Stomach smooth muscle (tissue), 2 donors: ENCODE measurements at regions not wholly inside any gene's neighbourhood (a gene's known extent, or its start where the extent isn't known, plus 50 kb on each side); places are given as distances from the start of the nearest gene placed in this dataset.

Experiments
- H3K27ac ChIP-seq: one replicate; pipeline ENCODE4 v1.7.0; 2013; ENCODE audit warnings: mild to moderate bottlenecking, low read length, inconsistent platforms
- H3K27me3 ChIP-seq, 2 donors: one replicate each; pipeline ENCODE4 v1.7.0; 2013; ENCODE audit warnings: low read length in 2 of 2; ENCODE audit not compliant: insufficient read depth in 2 of 2, control insufficient read depth in 1 of 2
- H3K36me3 ChIP-seq, 2 donors: one replicate each; pipeline ENCODE4 v1.7.0; 2013; ENCODE audit warnings: low read length in 2 of 2; ENCODE audit not compliant: control insufficient read depth in 2 of 2, insufficient read depth in 2 of 2
- H3K4me1 ChIP-seq: one replicate; pipeline ENCODE4 v1.7.0; 2013; ENCODE audit warnings: low read length; ENCODE audit not compliant: control insufficient read depth, insufficient read depth
- H3K4me3 ChIP-seq, 2 donors: one replicate each; pipeline ENCODE4 v1.7.0; 2013; ENCODE audit warnings: low read length in 2 of 2
- H3K9ac ChIP-seq, 2 donors: one replicate each; pipeline ENCODE4 v1.7.0; 2013; ENCODE audit warnings: low read length in 2 of 2, mild to moderate bottlenecking in 1 of 2
- H3K9me3 ChIP-seq, 2 donors: one replicate each; pipeline ENCODE4 v1.7.0; 2013; ENCODE audit warnings: low read length in 2 of 2; ENCODE audit not compliant: control insufficient read depth in 2 of 2
- donor health status: healthy.
- donor health status: Pancreatic carcinoma.

GRCh38 chr9:90114641-90115425, 510.0 kb downstream of the GADD45G start:
- Histone ChIP-seq H3K9ac (no peak overlapping the region), H3K27me3 (no peaks in the 10 kb centered on the region), H3K4me3 (no peak overlapping the region), H3K36me3 (no peaks in the 10 kb centered on the region), H3K4me1 (no peaks in the 10 kb centered on the region), H3K27ac (no peak overlapping the region), H3K9me3 (no peaks in the 10 kb centered on the region)

GRCh38 chr9:90121762-90122161, 517.0 kb downstream of the GADD45G start:
- Histone ChIP-seq H3K36me3 (no peaks in the 10 kb centered on the region), H3K4me3 (no peak overlapping the region), H3K27me3 (no peaks in the 10 kb centered on the region), H3K27ac (no peak overlapping the region), H3K4me1 (no peaks in the 10 kb centered on the region), H3K9ac (no peak overlapping the region), H3K9me3 (peaks cover 2 to 3% of the 10 kb centered on the region in 2 donors)

- peaks cover 3 to 4% of the 10 kb centered on the region in 2 donors for H3K27me3 ChIP-seq
- peaks cover 2 to 3% of the 10 kb centered on the region in 2 donors for H3K9me3 ChIP-seq
- H3K4me3 ChIP-seq: no peak overlapping the region
- no peak overlapping the region for H3K27ac ChIP-seq
- H3K36me3 ChIP-seq: no peaks in the 10 kb centered on the region
- no peaks in the 10 kb centered on the region for H3K4me1 ChIP-seq
- no peak overlapping the region for H3K9ac ChIP-seq
Observed at GRCh38 chr9:90124961-90125360, 517.7 kb downstream of the DIRAS2 start.

DNA sequence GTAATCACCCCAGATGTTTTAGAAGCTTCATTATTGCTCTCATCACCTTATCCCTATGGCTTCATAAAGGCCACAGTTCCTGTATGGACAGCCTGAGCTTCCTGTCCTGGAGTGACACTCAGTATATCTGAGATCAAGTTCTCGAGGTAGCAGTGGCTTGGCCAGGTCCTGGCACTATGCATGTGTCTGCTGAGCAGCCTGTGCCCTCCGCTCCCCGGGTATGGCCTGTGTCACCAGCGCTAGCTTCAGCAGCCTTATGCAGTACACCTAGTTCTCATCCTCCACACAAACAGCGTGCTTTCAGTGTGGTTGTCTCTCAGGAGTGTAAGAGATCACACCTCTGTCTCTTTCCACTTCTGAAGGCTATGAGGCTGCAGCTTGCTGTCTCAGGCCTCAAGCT, 514.7 kb downstream of the DIRAS2 start:
- Histone ChIP-seq H3K27me3 (peaks cover 3 to 4% of the 10 kb centered on the region in 2 donors), H3K9me3 (peaks cover 2 to 3% of the 10 kb centered on the region in 2 donors), H3K27ac (no peak overlapping the region), H3K9ac (no peak overlapping the region), H3K4me1 (no peaks in the 10 kb centered on the region), H3K4me3 (no peak overlapping the region), H3K36me3 (no peaks in the 10 kb centered on the region)

- Histone ChIP-seq H3K27ac (no peak overlapping the region), H3K4me1 (no peaks in the 10 kb centered on the region), H3K9me3 (peaks cover 0 to under 1% of the 10 kb centered on the region in 2 donors), H3K36me3 (no peaks in the 10 kb centered on the region), H3K9ac (no peak overlapping the region), H3K27me3 (peaks cover 3 to 4% of the 10 kb centered on the region in 2 donors), H3K4me3 (no peak overlapping the region)
Observed at GRCh38 chr9:90128587-90129190, 513.9 kb downstream of the DIRAS2 start.

GRCh38 chr9:90129446-90129845, 513.2 kb downstream of the DIRAS2 start:
- Histone ChIP-seq H3K27me3 (peaks cover 3 to 4% of the 10 kb centered on the region in 2 donors), H3K4me1 (no peaks in the 10 kb centered on the region), H3K4me3 (no peak overlapping the region), H3K36me3 (no peaks in the 10 kb centered on the region), H3K9me3 (no peaks in the 10 kb centered on the region), H3K9ac (no peak overlapping the region), H3K27ac (no peak overlapping the region)

- Histone ChIP-seq H3K27me3 (peaks cover 3 to 4% of the 10 kb centered on the region in 2 donors), H3K36me3 (no peaks in the 10 kb centered on the region), H3K4me3 (no peak overlapping the region), H3K4me1 (no peaks in the 10 kb centered on the region), H3K9ac (no peak overlapping the region), H3K27ac (no peak overlapping the region), H3K9me3 (no peaks in the 10 kb centered on the region)
Observed at GRCh38 chr9:90131568-90131967, 511.1 kb downstream of the DIRAS2 start.

DNA sequence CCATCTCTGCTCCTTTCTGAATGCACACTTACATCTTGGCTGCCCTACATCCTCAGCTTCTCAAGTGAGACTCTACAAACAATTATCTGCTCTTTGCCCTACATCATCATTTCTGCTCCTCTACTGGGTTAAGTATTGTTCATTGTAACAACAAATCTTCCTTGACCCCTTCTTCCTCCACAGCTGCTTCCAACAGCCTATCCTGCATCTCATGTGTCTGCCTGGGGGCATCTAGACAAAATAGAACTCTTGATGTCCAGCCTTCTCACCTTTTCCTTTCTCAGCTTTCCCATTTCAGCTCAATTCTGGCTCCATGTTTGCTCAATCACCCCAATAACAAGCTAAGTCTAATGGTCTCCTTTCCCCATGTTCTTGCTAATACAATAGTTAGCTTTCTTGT, 509.8 kb downstream of the DIRAS2 start:
- Histone ChIP-seq H3K9ac (no peak overlapping the region), H3K4me3 (no peak overlapping the region), H3K27ac (no peak overlapping the region), H3K27me3 (peaks cover 3 to 4% of the 10 kb centered on the region in 2 donors), H3K36me3 (no peaks in the 10 kb centered on the region), H3K4me1 (no peaks in the 10 kb centered on the region), H3K9me3 (no peaks in the 10 kb centered on the region)

DNA sequence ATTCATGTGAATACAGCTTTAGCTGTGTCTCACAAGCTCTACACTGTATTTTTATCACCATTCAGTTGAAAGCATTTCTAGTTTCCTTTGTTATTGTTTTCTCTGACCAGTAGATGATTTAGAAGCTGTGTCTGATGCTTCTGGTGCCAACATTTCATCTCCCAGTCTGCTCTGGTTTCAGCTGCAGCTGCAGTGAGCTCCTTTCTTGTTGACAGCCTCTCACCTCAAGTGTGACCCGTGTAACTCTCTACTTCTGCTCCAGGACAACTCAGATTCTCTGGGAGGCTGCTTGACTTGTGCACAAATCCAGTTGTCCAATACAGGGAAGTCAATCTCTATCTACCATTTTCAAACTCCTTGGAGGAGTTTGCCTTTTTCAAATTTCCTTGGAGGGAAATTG, 504.8 kb downstream of the DIRAS2 start:
- Histone ChIP-seq H3K4me3 (no peak overlapping the region), H3K9me3 (no peaks in the 10 kb centered on the region), H3K27ac (no peak overlapping the region), H3K36me3 (no peaks in the 10 kb centered on the region), H3K27me3 (no peaks in the 10 kb centered on the region), H3K4me1 (no peaks in the 10 kb centered on the region), H3K9ac (no peak overlapping the region)

GRCh38 chr9:90140131-90140818, 502.3 kb downstream of the DIRAS2 start:
- H3K27ac ChIP-seq: no peak overlapping the region
- no peaks in the 10 kb centered on the region for H3K4me1 ChIP-seq
- no peak overlapping the region for H3K4me3 ChIP-seq

More at GRCh38 chr9:90140131-90140818, 502.3 kb downstream of the DIRAS2 start:
- Histone ChIP-seq H3K9ac (no peak overlapping the region), H3K36me3 (no peaks in the 10 kb centered on the region), H3K27me3 (no peaks in the 10 kb centered on the region), H3K9me3 (no peaks in the 10 kb centered on the region)
